ENCODE measurements at regions not wholly inside any gene's neighbourhood (a gene's known extent, or its start where the extent isn't known, plus 50 kb on each side); places are given as distances from the start of the nearest gene placed in this dataset.

DNA sequence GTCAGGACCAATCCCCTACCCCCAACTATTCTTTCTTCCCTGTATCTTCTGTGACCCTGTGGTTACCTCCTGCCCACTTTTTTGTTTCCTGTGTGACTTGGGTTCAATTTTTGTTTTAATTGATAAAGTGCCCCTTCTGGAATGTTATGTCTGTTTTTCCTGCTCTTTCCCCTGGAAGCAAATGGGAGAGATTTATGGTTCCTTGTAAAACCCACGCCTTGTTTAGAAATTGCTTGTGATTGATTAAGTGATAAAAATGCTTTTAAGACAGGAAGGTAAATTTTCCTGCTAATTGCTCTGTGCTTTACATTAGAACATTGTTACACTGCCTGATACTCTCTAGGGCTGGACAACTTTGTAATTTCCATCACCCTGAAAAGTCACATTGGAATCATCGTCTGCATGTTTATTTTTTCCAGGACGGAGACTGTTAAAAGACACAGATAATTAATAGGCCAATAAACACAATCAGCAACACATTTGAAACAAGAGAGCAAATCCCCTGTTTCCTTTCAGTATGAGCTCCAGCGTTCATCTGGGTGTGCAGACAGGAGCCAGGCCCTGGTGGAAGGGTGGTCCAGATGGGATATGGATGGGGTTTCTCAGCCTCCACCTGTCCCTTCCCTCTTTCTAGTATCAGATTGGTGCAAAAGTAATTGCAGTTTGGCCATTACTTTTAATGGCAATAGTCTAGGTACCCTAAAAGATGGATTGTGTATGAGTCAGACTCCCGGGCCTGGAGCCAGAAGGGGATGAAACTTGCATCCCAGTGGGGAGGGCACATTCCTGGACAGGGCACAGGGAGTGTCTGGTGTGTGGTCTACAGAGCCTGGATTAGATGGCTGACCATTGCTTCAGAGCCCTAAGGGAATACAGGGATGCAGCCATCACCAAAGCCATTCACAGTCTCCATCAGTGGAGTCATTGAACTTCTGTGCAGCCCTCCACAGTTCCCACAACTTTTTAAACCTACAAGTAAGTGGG, 58.1 kb upstream of the AGBL1 start:
- Histone ChIP-seq H3K36me3 (ENCODE audit: control insufficient read depth in 2 of 2, extremely low read depth in 1 of 2, insufficient read depth in 2 of 2, low read length in 2 of 2) (no peaks in the 10 kb centered on the region), H3K9me1 (replicated peaks; ENCODE audit: control insufficient read depth, extremely low read depth, insufficient read depth, low read length) (no peaks in the 10 kb centered on the region), H3K4me3 (replicated peaks in 1 of 3; ENCODE audit: insufficient read depth in 1 of 3, low read depth in 1 of 3, low read length in 3 of 3) (no peak overlapping the region), H3K27ac (ENCODE audit: insufficient read depth, low read depth, low read length) (no peak overlapping the region), H4K20me1 (replicated peaks; ENCODE audit: control insufficient read depth, extremely low read depth, insufficient read depth, low read length) (no peaks in the 10 kb centered on the region), H3K27me3 (ENCODE audit: control insufficient read depth in 2 of 2, insufficient read depth in 2 of 2, low read length in 2 of 2) (no peaks in the 10 kb centered on the region), H3K9me3 (replicated peaks; ENCODE audit: control insufficient read depth, insufficient read depth, low read length) (peaks cover 4% of the 10 kb centered on the region), H3K79me2 (ENCODE audit: control insufficient read depth, insufficient read depth, low read length) (no peaks in the 10 kb centered on the region), H3K4me1 (ENCODE audit: control insufficient read depth, extremely low read depth, insufficient read depth, low read length) (no peaks in the 10 kb centered on the region), H3K9ac (replicated peaks; ENCODE audit: extremely low read depth, insufficient read depth, low read length) (no peak overlapping the region), H3K4me2 (ENCODE audit: insufficient read depth, low read length) (no peak overlapping the region), H2AFZ (ENCODE audit: low read depth, low read length) (no peak overlapping the region)
- intact Hi-C loops (cut with micrococcal nuclease) = no loop called here
- dilution Hi-C loops (cut with MboI; ENCODE audit: extremely low pct_ligation_motif_present, low sequenced_read_pairs) = no loop called here
- POLR2A ChIA-PET = no interaction called here
- no peak for DNase-seq (ENCODE audit: low read depth, low spot score)
- CTCF ChIA-PET = no interaction called here
- TF ChIP-seq POLR2A (IDR thresholded peaks at IDR 0.05; ENCODE audit: low read depth, low read length) (no peak), JUN (IDR thresholded peaks at IDR 0.05; ENCODE audit: borderline replicate concordance, insufficient read depth, insufficient read length, low read depth) (no peak), CTCF (IDR thresholded peaks at IDR 0.05; ENCODE audit: extremely low read depth in 1 of 2, insufficient read depth in 1 of 2, low read depth in 1 of 2, low read length in 2 of 2) (no peak), FOS (IDR thresholded peaks at IDR 0.05; ENCODE audit: borderline replicate concordance, insufficient read depth, low read length) (no peak), EZH2 (IDR thresholded peaks at IDR 0.05; ENCODE audit: borderline replicate concordance, low read depth, low read length, severe bottlenecking) (no peak), POLR2AphosphoS5 (IDR thresholded peaks at IDR 0.05; ENCODE audit: insufficient read depth, low read depth, low read length) (no peak), MYC (IDR thresholded peaks at IDR 0.05; ENCODE audit: low read depth, low read length) (no peak), GATA2 (IDR thresholded peaks at IDR 0.05; ENCODE audit: insufficient read depth, insufficient read length, low read depth, low read length) (no peak), MAX (IDR thresholded peaks at IDR 0.05; ENCODE audit: insufficient read depth, insufficient read length) (no peak)
- FAIRE-seq = no peak
- BruUV-seq (replicated peaks) = no TSS peak

Data from endothelial cell of umbilical vein (primary cell).